SH-SY5Y (cell line): ENCODE measurements at regions not wholly inside any gene's neighbourhood (a gene's known extent, or its start where the extent isn't known, plus 50 kb on each side); places are given as distances from the start of the nearest gene placed in this dataset.

Source experiments
- GATA2 ChIP-seq: IDR thresholded peaks from 2 replicates; pipeline ENCODE4 v1.6.1; 2011; ENCODE audit warnings: mild to moderate bottlenecking, low read depth, low read length
- GATA3 ChIP-seq: IDR thresholded peaks from 2 replicates; pipeline ENCODE4 v1.6.1; 2011; ENCODE audit warnings: low read depth, mild to moderate bottlenecking, low read length, moderate library complexity

DNA sequence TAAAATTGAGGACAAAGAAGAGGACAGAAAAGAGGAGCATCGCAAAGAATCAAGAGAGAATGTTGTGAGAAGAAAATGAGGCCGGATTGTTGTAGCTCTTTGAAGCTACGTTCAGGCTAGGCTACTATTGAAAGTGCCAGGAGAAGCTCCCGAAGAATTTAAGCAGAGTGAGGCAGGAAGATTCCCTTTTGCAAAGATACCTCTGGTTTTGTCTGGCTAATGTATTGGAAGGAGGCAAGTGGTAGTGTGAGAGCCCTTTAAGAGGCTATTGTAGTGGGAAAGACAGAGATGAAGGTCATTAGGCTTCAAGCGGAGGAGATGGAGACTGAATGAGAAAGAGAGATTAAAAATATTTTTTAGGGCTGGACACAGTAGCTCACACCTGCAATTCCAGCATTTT, 476.9 kb upstream of the ADGRL2 start:
- TF ChIP-seq GATA2 (no peak), GATA3 (no peak)
